HepG2 (cell line): ENCODE measurements at regions not wholly inside any gene's neighbourhood (a gene's known extent, or its start where the extent isn't known, plus 50 kb on each side); places are given as distances from the start of the nearest gene placed in this dataset.

ENCODE experiments used
- ATAC-seq: fragments of 200-7000 bp; cut with Tn5 transposase; 3 replicates; pipeline ENCODE4 v1.9.1; 2020; ENCODE audit warnings: mild to moderate bottlenecking, moderate library complexity
- BruUV-seq: library from RNA; stranded (reverse); fragments of 400-500 nt; replicated peaks from 2 replicates; lab custom pipeline; 2021; lab: Mats Ljungman, UMichigan
- CTCF ChIA-PET: fragments of 300-600 bp; formaldehyde crosslinking; extraction: SDS; loops from one replicate; lab custom pipeline; 2021; ENCODE audit warnings: low total read pairs, inconsistent platforms, low intra/inter-chr PET ratio; lab: Yijun Ruan, JAX
- POLR2A ChIA-PET: fragments of 350-600 bp; sonication (Branson Sonifier 250); formaldehyde crosslinking; loops from one replicate; lab custom pipeline; 2020; ENCODE audit warnings: antibody characterized with exemption, inconsistent platforms; lab: Yijun Ruan, JAX
- DNase-seq: peaks from one replicate; pipeline ENCODE4 v3.0.0-alpha.2; 2015; ENCODE audit warnings: low spot score
- FAIRE-seq: peaks from 3 replicates; lab custom pipeline; 2011; peaks lifted over from hg19 to GRCh38; lab: Jason Lieb, UNC
- H2AFZ ChIP-seq: one replicate; pipeline ENCODE4 v1.6.1; 2011; ENCODE audit warnings: low read length, inconsistent platforms
- H3K27ac ChIP-seq: fragments of 300-600 bp; 3 replicates; pipeline ENCODE4 v1.8.0; 2011; ENCODE audit warnings: mixed run types, mild to moderate bottlenecking, mixed read lengths, low read length, inconsistent platforms; ENCODE audit not compliant: insufficient read depth; ENCODE audit errors: extremely low read length
- H3K27me3 ChIP-seq, 2 experiments: fragments of 200-600 bp in 1 of 2; 2 replicates in 1 of 2; 3 replicates in 1 of 2; pipeline versions ENCODE4 v1.6.0 to v1.8.0; 2011; ENCODE audit warnings: low read length in 2 of 2, mild to moderate bottlenecking in 2 of 2, moderate library complexity in 2 of 2, inconsistent platforms in 1 of 2; ENCODE audit not compliant: insufficient read depth in 2 of 2, control insufficient read depth in 1 of 2
- H3K36me3 ChIP-seq, 2 experiments: fragments of 200-600 bp in 1 of 2; replicated peaks in 1 of 2; 2 replicates in 1 of 2; 3 replicates in 1 of 2; pipeline versions ENCODE4 v1.5.1 to v1.8.0; 2011; ENCODE audit warnings: low read length in 2 of 2, inconsistent platforms in 1 of 2; ENCODE audit not compliant: insufficient read depth in 2 of 2, control insufficient read depth in 1 of 2
- H3K4me1 ChIP-seq: 2 replicates; pipeline ENCODE4 v1.5.1; 2012; ENCODE audit warnings: low read length, inconsistent platforms; ENCODE audit not compliant: insufficient read depth
- H3K4me2 ChIP-seq: 2 replicates; pipeline ENCODE4 v1.6.0; 2011; ENCODE audit warnings: low read depth, low read length, inconsistent platforms
- H3K4me3 ChIP-seq, 3 experiments: fragments of 200-600 bp in 1 of 3; sonication (generic), shearing (Covaris generic) in 1 of 3; replicated peaks in 1 of 3; 2 replicates each; pipeline ENCODE4 v1.5.1; 2011 to 2016; ENCODE audit warnings: low read length in 3 of 3, inconsistent platforms in 2 of 3, low read depth in 2 of 3, mild to moderate bottlenecking in 2 of 3, control low read depth in 1 of 3, mixed read lengths in 1 of 3; ENCODE audit not compliant: insufficient read depth in 1 of 3
- H3K79me2 ChIP-seq: one replicate; pipeline ENCODE4 v1.6.1; 2011; ENCODE audit warnings: low read length, inconsistent platforms; ENCODE audit not compliant: insufficient read depth
- H3K9ac ChIP-seq: 2 replicates; pipeline ENCODE4 v1.6.0; 2011; ENCODE audit warnings: mild to moderate bottlenecking, low read depth, low read length, inconsistent platforms; ENCODE audit not compliant: insufficient read depth
- H3K9me3 ChIP-seq: 2 replicates; pipeline ENCODE4 v1.5.1; 2012; ENCODE audit warnings: mild to moderate bottlenecking, low read length
- H4K20me1 ChIP-seq: 2 replicates; pipeline ENCODE4 v1.6.0; 2011; ENCODE audit warnings: inconsistent platforms, mild to moderate bottlenecking, low read length, moderate library complexity; ENCODE audit not compliant: insufficient read depth
- ARNT2 ChIP-seq: sonication (generic); formaldehyde crosslinking; IDR thresholded peaks from 2 replicates; pipeline ENCODE4 v1.8.0; 2022; ENCODE audit warnings: mild to moderate bottlenecking, low read depth, missing genetic modification reagents, moderate library complexity
- FOSL1 ChIP-seq: sonication (generic); formaldehyde crosslinking; IDR thresholded peaks from 2 replicates; pipeline ENCODE4 v1.9.0; 2021; ENCODE audit warnings: missing genetic modification reagents, borderline replicate concordance
- JDP2 ChIP-seq: sonication (generic); formaldehyde crosslinking; IDR thresholded peaks from 2 replicates; pipeline ENCODE4 v1.8.1; 2022; ENCODE audit warnings: missing genetic modification reagents, borderline replicate concordance
- KLF12 ChIP-seq: sonication (generic); formaldehyde crosslinking; IDR thresholded peaks from 2 replicates; pipeline ENCODE4 v1.4.0; 2020; ENCODE audit warnings: missing genetic modification reagents, borderline replicate concordance
- NAIF1 ChIP-seq: sonication (generic); formaldehyde crosslinking; IDR thresholded peaks from 2 replicates; pipeline ENCODE4 v1.5.0; 2020; ENCODE audit warnings: mild to moderate bottlenecking, missing genetic modification reagents, borderline replicate concordance
- NFKB2 ChIP-seq: sonication (generic); formaldehyde crosslinking; IDR thresholded peaks from 2 replicates; pipeline ENCODE4 v1.4.0; 2020; ENCODE audit warnings: missing genetic modification reagents, borderline replicate concordance
- RARG ChIP-seq: sonication (generic); formaldehyde crosslinking; IDR thresholded peaks from 2 replicates; pipeline ENCODE4 v1.4.0; 2020; ENCODE audit warnings: low read depth, mild to moderate bottlenecking, missing genetic modification reagents
- RBAK ChIP-seq: sonication (generic); formaldehyde crosslinking; IDR thresholded peaks from 2 replicates; pipeline ENCODE4 v1.5.1; 2020; ENCODE audit warnings: mild to moderate bottlenecking, missing genetic modification reagents
- U2AF1 ChIP-seq: fragments of 200-400 bp; formaldehyde crosslinking; optimal IDR thresholded peaks from 2 replicates; pipeline ENCODE3; 2017; ENCODE audit warnings: mild to moderate bottlenecking, low read depth, low read length
- ZNF460 ChIP-seq: sonication (generic); formaldehyde crosslinking; IDR thresholded peaks from 2 replicates; pipeline ENCODE4 v1.5.1; 2020; ENCODE audit warnings: missing genetic modification reagents, mild to moderate bottlenecking, borderline replicate concordance
- ZNF644 ChIP-seq: IDR thresholded peaks from 2 replicates; pipeline ENCODE4 v1.6.1; 2016; ENCODE audit warnings: low read depth
- ZNF652 ChIP-seq: IDR thresholded peaks from 2 replicates; pipeline ENCODE4 v1.6.1; 2016; ENCODE audit warnings: low read depth, borderline replicate concordance
- ZNF720 ChIP-seq: sonication (generic); formaldehyde crosslinking; IDR thresholded peaks from 2 replicates; pipeline ENCODE4 v1.4.0; 2020; ENCODE audit warnings: missing genetic modification reagents
- ZNF773 ChIP-seq: sonication (generic); formaldehyde crosslinking; IDR thresholded peaks from 2 replicates; pipeline ENCODE4 v1.4.0; 2020; ENCODE audit warnings: missing genetic modification reagents, borderline replicate concordance
- ZNF775 ChIP-seq: sonication (generic); formaldehyde crosslinking; IDR thresholded peaks from 2 replicates; pipeline ENCODE4 v1.4.0; 2020; ENCODE audit warnings: missing genetic modification reagents, mild to moderate bottlenecking, moderate library complexity, borderline replicate concordance
- ZSCAN29 ChIP-seq: sonication (generic); formaldehyde crosslinking; conservative IDR thresholded peaks from 2 replicates; pipeline ENCODE4 v1.4.0; 2020; ENCODE audit warnings: mild to moderate bottlenecking, missing genetic modification reagents
- WGBS: methylation state at CpG from one replicate; pipeline ENCODE4 v1.1.6; 2017; ENCODE audit warnings: low lambda C conversion rate; 5-methylcytosine and 5-hydroxymethylcytosine counted together
- in situ Hi-C: cut with HindIII; loops from 2 replicates; pipeline ENCODE4 v1.10.0; 2017; ENCODE audit warnings: low pct_unique_long_range_greater_than_20kb; ENCODE audit not compliant: extremely low pct_ligation_motif_present
- intact Hi-C: fragments of 100-400 bp; cut with micrococcal nuclease; formaldehyde crosslinking; loops from one replicate; pipeline ENCODE4 v1.10.0; 2022; ENCODE audit not compliant: unreplicated experiment
- TF ChIP-seq, protein P1 (sequence below), 2 experiments: IDR thresholded peaks; 2 replicates each; pipeline ENCODE4 v1.6.1; 2011 to 2012; ENCODE audit warnings: low read length in 2 of 2, borderline replicate concordance in 1 of 2, low read depth in 1 of 2, mild to moderate bottlenecking in 1 of 2, moderate library complexity in 1 of 2
- TF ChIP-seq, protein P2 (sequence below): sonication (generic); formaldehyde crosslinking; IDR thresholded peaks from 2 replicates; pipeline ENCODE4 v1.8.0; 2022; ENCODE audit warnings: missing genetic modification reagents, mild to moderate bottlenecking, inconsistent platforms, borderline replicate concordance

DNA sequence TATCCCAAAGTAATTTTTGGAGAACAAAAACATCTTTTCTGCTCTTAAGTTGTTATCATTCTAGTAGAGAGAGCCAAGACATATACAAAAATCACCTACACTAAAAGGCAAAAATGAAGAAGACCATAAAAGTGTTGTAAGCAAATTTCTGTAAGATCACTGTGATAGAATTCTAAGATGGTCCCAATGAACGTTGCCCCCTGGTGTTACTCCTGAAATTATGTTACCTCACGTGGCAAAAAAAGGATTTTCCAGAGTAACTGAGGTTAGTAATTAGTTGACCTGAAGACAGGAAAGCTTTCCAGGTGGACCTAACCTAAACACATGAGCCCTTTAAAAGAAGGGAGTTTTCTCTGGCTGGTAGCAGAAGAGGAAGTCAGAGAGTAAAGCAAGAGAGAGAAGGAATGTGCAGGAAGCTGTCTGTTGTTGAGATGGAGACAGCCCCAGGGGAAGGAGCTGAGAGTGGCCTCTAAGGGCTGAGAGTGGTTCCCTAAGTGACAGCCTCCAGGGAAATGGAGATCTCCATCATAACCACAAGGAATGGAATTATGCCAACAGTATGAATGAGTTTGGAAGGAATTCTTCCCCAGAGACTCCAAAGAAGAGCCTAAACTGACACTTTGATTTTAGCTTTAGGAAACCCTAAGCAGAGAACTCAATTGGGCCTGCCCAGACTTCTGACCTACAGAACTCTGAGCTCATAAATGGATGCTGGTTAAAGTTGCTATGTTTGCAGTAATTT is 205.9 kb downstream of the CD47 start:
- DNase-seq (no peak), FAIRE-seq (no peak), ATAC-seq (no peak)
- no peaks in the 10 kb centered on the region for H3K36me3 ChIP-seq
- POLR2A ChIA-PET, result no interaction called here
- H3K27ac ChIP-seq, result no peak overlapping the region
- H3K79me2 ChIP-seq, result no peaks in the 10 kb centered on the region
- no peaks in the 10 kb centered on the region for H4K20me1 ChIP-seq
- BruUV-seq, result no TSS peak
- H2AFZ ChIP-seq, result no peak overlapping the region
- H3K4me2 ChIP-seq, result no peak overlapping the region
- no peaks in the 10 kb centered on the region for H3K4me1 ChIP-seq
- in situ Hi-C loops, result no loop called here
- CTCF ChIA-PET, result no interaction called here
- 0% methylated on average over 2 of the region's 2 CpGs for WGBS
- no peak overlapping the region for H3K4me3 ChIP-seq
- no peak for TF ChIP-seq NFKB2 (CRISPR knock-in tag)
- TF ChIP-seq ZNF720 (CRISPR knock-in tag), result no peak
- TF ChIP-seq NAIF1 (CRISPR knock-in tag), result no peak
- TF ChIP-seq ZNF775 (CRISPR knock-in tag), result no peak
- TF ChIP-seq ZNF460 (CRISPR knock-in tag), result no peak
- TF ChIP-seq ARNT2 (CRISPR knock-in tag), result no peak
- no peak for TF ChIP-seq RBAK (CRISPR knock-in tag)
- no peak for TF ChIP-seq ZNF773
- TF ChIP-seq, protein P1, sequence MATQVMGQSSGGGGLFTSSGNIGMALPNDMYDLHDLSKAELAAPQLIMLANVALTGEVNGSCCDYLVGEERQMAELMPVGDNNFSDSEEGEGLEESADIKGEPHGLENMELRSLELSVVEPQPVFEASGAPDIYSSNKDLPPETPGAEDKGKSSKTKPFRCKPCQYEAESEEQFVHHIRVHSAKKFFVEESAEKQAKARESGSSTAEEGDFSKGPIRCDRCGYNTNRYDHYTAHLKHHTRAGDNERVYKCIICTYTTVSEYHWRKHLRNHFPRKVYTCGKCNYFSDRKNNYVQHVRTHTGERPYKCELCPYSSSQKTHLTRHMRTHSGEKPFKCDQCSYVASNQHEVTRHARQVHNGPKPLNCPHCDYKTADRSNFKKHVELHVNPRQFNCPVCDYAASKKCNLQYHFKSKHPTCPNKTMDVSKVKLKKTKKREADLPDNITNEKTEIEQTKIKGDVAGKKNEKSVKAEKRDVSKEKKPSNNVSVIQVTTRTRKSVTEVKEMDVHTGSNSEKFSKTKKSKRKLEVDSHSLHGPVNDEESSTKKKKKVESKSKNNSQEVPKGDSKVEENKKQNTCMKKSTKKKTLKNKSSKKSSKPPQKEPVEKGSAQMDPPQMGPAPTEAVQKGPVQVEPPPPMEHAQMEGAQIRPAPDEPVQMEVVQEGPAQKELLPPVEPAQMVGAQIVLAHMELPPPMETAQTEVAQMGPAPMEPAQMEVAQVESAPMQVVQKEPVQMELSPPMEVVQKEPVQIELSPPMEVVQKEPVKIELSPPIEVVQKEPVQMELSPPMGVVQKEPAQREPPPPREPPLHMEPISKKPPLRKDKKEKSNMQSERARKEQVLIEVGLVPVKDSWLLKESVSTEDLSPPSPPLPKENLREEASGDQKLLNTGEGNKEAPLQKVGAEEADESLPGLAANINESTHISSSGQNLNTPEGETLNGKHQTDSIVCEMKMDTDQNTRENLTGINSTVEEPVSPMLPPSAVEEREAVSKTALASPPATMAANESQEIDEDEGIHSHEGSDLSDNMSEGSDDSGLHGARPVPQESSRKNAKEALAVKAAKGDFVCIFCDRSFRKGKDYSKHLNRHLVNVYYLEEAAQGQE (IDR thresholded peaks at IDR 0.05; ENCODE audit: borderline replicate concordance in 1 of 2, low read depth in 1 of 2, low read length in 2 of 2), result no peak
- no peak for TF ChIP-seq ZNF644 (CRISPR knock-in tag)
- no peak for TF ChIP-seq ZNF652 (CRISPR knock-in tag)
- no peak for TF ChIP-seq JDP2 (CRISPR knock-in tag)
- TF ChIP-seq, protein P2, sequence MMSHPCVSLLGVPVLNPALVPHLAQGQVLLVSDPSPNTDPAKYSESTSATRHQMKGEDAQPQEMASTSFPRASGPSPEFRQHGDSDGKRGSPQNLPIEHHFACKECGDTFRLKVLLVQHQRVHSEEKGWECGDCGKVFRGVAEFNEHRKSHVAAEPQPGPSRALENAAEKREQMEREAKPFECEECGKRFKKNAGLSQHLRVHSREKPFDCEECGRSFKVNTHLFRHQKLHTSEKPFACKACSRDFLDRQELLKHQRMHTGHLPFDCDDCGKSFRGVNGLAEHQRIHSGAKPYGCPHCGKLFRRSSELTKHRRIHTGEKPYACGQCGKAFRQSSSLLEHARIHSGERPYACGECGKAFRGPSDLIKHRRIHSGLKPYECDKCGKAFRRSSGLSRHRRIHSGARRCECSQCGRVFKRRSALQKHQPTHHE (CRISPR knock-in tag), result no peak
- TF ChIP-seq RARG, result no peak
- no peak for TF ChIP-seq U2AF1
- TF ChIP-seq ZSCAN29 (CRISPR knock-in tag), result no peak
- no peak for TF ChIP-seq FOSL1 (CRISPR knock-in tag)
- TF ChIP-seq KLF12 (CRISPR knock-in tag), result no peak
- intact Hi-C loops, result no loop called here
- H3K27me3 ChIP-seq, result no peaks in the 10 kb centered on the region
- H3K9ac ChIP-seq, result no peak overlapping the region
- peaks cover 8% of the 10 kb centered on the region for H3K9me3 ChIP-seq
